ENCODE measurements at regions not wholly inside any gene's neighbourhood (a gene's known extent, or its start where the extent isn't known, plus 50 kb on each side); places are given as distances from the start of the nearest gene placed in this dataset.

DNA sequence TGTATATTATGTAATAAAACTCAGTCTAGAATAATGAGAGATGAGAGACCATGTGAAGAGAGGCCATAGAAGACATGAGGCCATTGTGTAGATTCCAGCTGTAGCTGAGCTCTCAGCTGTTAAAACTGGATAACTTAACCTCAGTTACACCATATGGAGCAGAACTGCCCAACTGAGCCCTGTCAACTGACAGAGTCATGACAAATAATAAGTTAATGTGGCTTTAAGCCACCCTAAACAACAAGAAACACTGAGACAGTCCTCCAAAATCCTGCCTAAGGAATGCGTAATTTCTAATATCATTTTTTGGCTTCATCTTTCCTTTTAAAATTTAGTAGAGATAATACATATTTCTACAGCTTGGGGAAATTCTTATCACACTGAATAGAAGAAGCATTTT is 580.0 kb upstream of the RGS18 start:
- H3K36me3 ChIP-seq (replicated peaks in 1 of 2; ENCODE audit: control insufficient read depth in 1 of 2, insufficient read depth in 2 of 2, low read length in 2 of 2): no peaks in the 10 kb centered on the region
- FAIRE-seq: no peak
- POLR2A ChIA-PET: no interaction called here

More for the DNA sequence above, 580.0 kb upstream of the RGS18 start:
- no peak overlapping the region for H3K4me2 ChIP-seq (ENCODE audit: low read depth, low read length)
- no peaks in the 10 kb centered on the region for H3K9me3 ChIP-seq (ENCODE audit: low read length)
- H4K20me1 ChIP-seq (ENCODE audit: insufficient read depth, low read length): no peaks in the 10 kb centered on the region
- no peaks in the 10 kb centered on the region for H3K79me2 ChIP-seq (ENCODE audit: insufficient read depth, low read length)
- no peaks in the 10 kb centered on the region for H3K27me3 ChIP-seq (ENCODE audit: control insufficient read depth in 1 of 2, insufficient read depth in 2 of 2, low read length in 2 of 2)
- no peak overlapping the region for H3K4me3 ChIP-seq (replicated peaks in 1 of 3; ENCODE audit: insufficient read depth in 1 of 3, low read depth in 2 of 3, low read length in 3 of 3)
- no TSS peak for BruUV-seq (replicated peaks)
- CTCF ChIA-PET (ENCODE audit: low intra/inter-chr PET ratio, low total read pairs): no interaction called here
- intact Hi-C loops (cut with micrococcal nuclease; ENCODE audit: unreplicated experiment): no loop called here
- 5% methylated on average over 1 of the region's 1 CpG for WGBS (ENCODE audit: low lambda C conversion rate)
- ATAC-seq: no peak
- H3K4me1 ChIP-seq (ENCODE audit: insufficient read depth, low read length): no peaks in the 10 kb centered on the region
- no peak overlapping the region for H2AFZ ChIP-seq (ENCODE audit: low read length)
- H3K27ac ChIP-seq (ENCODE audit: extremely low read length, insufficient read depth, low read length): no peak overlapping the region
- in situ Hi-C loops (cut with HindIII; ENCODE audit: extremely low pct_ligation_motif_present, low pct_unique_long_range_greater_than_20kb): no loop called here
- H3K9ac ChIP-seq (ENCODE audit: insufficient read depth, low read depth, low read length): no peak overlapping the region
- no peak for DNase-seq (ENCODE audit: low spot score)
- no peak for TF ChIP-seq HMGXB3 (CRISPR knock-in tag; IDR thresholded peaks at IDR 0.05; ENCODE audit: borderline replicate concordance)
- no peak for TF ChIP-seq PCBP2 (optimal IDR thresholded peaks at IDR 0.05; ENCODE audit: low read depth, low read length, poor library complexity, severe bottlenecking)
- TF ChIP-seq ZUFSP (CRISPR knock-in tag; IDR thresholded peaks at IDR 0.05; ENCODE audit: borderline replicate concordance): no peak
- TF ChIP-seq MZF1 (CRISPR knock-in tag; IDR thresholded peaks at IDR 0.05; ENCODE audit: borderline replicate concordance): no peak
- TF ChIP-seq PITX1 (CRISPR knock-in tag; IDR thresholded peaks at IDR 0.05): no peak
- TF ChIP-seq ESRRA (CRISPR knock-in tag; IDR thresholded peaks at IDR 0.05; ENCODE audit: low read depth): no peak
- TF ChIP-seq ZNF264 (CRISPR knock-in tag; IDR thresholded peaks at IDR 0.05): no peak
- no peak for TF ChIP-seq FOXM1 (CRISPR knock-in tag; IDR thresholded peaks at IDR 0.05)
- no peak for TF ChIP-seq ZNF335 (CRISPR knock-in tag; IDR thresholded peaks at IDR 0.05)
- TF ChIP-seq ZNF83 (CRISPR knock-in tag; IDR thresholded peaks at IDR 0.05; ENCODE audit: borderline replicate concordance): no peak
- TF ChIP-seq POLR2A (IDR thresholded peaks at IDR 0.05; ENCODE audit: insufficient read depth in 1 of 2, low read depth in 2 of 2, low read length in 2 of 2): no peak
- TF ChIP-seq CENPT (CRISPR knock-in tag; IDR thresholded peaks at IDR 0.05; ENCODE audit: low read depth): no peak
- no peak for TF ChIP-seq SAP130 (CRISPR knock-in tag; IDR thresholded peaks at IDR 0.05; ENCODE audit: low read depth)
- no peak for TF ChIP-seq THAP11 (CRISPR knock-in tag; IDR thresholded peaks at IDR 0.05)
- TF ChIP-seq ZNF607 (CRISPR knock-in tag; IDR thresholded peaks at IDR 0.05; ENCODE audit: borderline replicate concordance): no peak

Measured in HepG2 (cell line).